ENCODE measurements at regions not wholly inside any gene's neighbourhood (a gene's known extent, or its start where the extent isn't known, plus 50 kb on each side); places are given as distances from the start of the nearest gene placed in this dataset.
"Not testable (repeated sequence)": the region's sequence is repeated elsewhere in the genome, so short reads cannot be mapped to it uniquely, and the experiment has no call there.

- TF ChIP-seq POLR2AphosphoS5, TCF7L2 (IDR thresholded peaks at IDR 0.05; ENCODE audit: low read depth, low read length): not testable (repeated sequence)
- TF ChIP-seq, protein P1, sequence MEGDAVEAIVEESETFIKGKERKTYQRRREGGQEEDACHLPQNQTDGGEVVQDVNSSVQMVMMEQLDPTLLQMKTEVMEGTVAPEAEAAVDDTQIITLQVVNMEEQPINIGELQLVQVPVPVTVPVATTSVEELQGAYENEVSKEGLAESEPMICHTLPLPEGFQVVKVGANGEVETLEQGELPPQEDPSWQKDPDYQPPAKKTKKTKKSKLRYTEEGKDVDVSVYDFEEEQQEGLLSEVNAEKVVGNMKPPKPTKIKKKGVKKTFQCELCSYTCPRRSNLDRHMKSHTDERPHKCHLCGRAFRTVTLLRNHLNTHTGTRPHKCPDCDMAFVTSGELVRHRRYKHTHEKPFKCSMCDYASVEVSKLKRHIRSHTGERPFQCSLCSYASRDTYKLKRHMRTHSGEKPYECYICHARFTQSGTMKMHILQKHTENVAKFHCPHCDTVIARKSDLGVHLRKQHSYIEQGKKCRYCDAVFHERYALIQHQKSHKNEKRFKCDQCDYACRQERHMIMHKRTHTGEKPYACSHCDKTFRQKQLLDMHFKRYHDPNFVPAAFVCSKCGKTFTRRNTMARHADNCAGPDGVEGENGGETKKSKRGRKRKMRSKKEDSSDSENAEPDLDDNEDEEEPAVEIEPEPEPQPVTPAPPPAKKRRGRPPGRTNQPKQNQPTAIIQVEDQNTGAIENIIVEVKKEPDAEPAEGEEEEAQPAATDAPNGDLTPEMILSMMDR (IDR thresholded peaks at IDR 0.05) = not testable (repeated sequence)
- TF ChIP-seq, protein P2, sequence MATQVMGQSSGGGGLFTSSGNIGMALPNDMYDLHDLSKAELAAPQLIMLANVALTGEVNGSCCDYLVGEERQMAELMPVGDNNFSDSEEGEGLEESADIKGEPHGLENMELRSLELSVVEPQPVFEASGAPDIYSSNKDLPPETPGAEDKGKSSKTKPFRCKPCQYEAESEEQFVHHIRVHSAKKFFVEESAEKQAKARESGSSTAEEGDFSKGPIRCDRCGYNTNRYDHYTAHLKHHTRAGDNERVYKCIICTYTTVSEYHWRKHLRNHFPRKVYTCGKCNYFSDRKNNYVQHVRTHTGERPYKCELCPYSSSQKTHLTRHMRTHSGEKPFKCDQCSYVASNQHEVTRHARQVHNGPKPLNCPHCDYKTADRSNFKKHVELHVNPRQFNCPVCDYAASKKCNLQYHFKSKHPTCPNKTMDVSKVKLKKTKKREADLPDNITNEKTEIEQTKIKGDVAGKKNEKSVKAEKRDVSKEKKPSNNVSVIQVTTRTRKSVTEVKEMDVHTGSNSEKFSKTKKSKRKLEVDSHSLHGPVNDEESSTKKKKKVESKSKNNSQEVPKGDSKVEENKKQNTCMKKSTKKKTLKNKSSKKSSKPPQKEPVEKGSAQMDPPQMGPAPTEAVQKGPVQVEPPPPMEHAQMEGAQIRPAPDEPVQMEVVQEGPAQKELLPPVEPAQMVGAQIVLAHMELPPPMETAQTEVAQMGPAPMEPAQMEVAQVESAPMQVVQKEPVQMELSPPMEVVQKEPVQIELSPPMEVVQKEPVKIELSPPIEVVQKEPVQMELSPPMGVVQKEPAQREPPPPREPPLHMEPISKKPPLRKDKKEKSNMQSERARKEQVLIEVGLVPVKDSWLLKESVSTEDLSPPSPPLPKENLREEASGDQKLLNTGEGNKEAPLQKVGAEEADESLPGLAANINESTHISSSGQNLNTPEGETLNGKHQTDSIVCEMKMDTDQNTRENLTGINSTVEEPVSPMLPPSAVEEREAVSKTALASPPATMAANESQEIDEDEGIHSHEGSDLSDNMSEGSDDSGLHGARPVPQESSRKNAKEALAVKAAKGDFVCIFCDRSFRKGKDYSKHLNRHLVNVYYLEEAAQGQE (IDR thresholded peaks at IDR 0.05; ENCODE audit: insufficient read depth in 1 of 2, low read depth in 2 of 2, low read length in 1 of 2) = not testable (repeated sequence)
Observed at GRCh38 chr2:171261529-171261928, 100.8 kb upstream of the TLK1 start.

Measured in Panc1 (cell line).